Natural killer cell (primary cell): ENCODE measurements at regions not wholly inside any gene's neighbourhood (a gene's known extent, or its start where the extent isn't known, plus 50 kb on each side); places are given as distances from the start of the nearest gene placed in this dataset.

Experiments used
- ATAC-seq, 3 donors: fragments of 150-1000 bp in 2 of 3; fragments of 200-7000 bp in 1 of 3; cut with Tn5 transposase; 1 replicate in 1 of 3; 2 replicates in 2 of 3; pipeline ENCODE4 v1.10.0; 2021; ENCODE audit warnings: mild to moderate bottlenecking in 2 of 3, moderate library complexity in 2 of 3
- DNase-seq, 2 donors: peaks; one replicate each; pipeline versions ENCODE4 v3.0.0 to v3.0.0-alpha.2; 2013 to 2021; ENCODE audit warnings: mixed read lengths in 1 of 2
- H3K27ac ChIP-seq: one replicate; pipeline ENCODE4 v1.5.1; 2013; ENCODE audit warnings: mild to moderate bottlenecking, low read length
- H3K27me3 ChIP-seq: one replicate; pipeline ENCODE4 v1.6.1; 2013; ENCODE audit warnings: low read length; ENCODE audit not compliant: control insufficient read depth, insufficient read depth
- H3K36me3 ChIP-seq: one replicate; pipeline ENCODE4 v1.6.1; 2013; ENCODE audit warnings: low read length; ENCODE audit not compliant: control insufficient read depth, insufficient read depth
- H3K4me1 ChIP-seq: one replicate; pipeline ENCODE4 v1.6.1; 2013; ENCODE audit warnings: low read length; ENCODE audit not compliant: control insufficient read depth, insufficient read depth
- H3K4me3 ChIP-seq: one replicate; pipeline ENCODE4 v1.5.1; 2013; ENCODE audit warnings: low read length
- H3K9me3 ChIP-seq: one replicate; pipeline ENCODE4 v1.6.1; 2013; ENCODE audit warnings: low read length; ENCODE audit not compliant: control insufficient read depth, insufficient read depth
- H3K27ac Mint-ChIP-seq, 2 donors: one replicate each; pipeline ENCODE4 v1.8.0; 2022; ENCODE audit warnings: mild to moderate bottlenecking in 2 of 2, mixed read lengths in 2 of 2, moderate library complexity in 1 of 2
- H3K27me3 Mint-ChIP-seq, 2 donors: one replicate each; pipeline ENCODE4 v1.8.0; 2022; ENCODE audit warnings: low read depth in 2 of 2, mixed read lengths in 2 of 2
- H3K36me3 Mint-ChIP-seq: one replicate; pipeline ENCODE4 v1.8.0; 2022; ENCODE audit warnings: mixed read lengths
- H3K4me1 Mint-ChIP-seq, 2 donors: one replicate each; pipeline ENCODE4 v1.8.0; 2022; ENCODE audit warnings: mixed read lengths in 2 of 2
- H3K4me3 Mint-ChIP-seq: one replicate; pipeline ENCODE4 v1.8.0; 2022; ENCODE audit warnings: mild to moderate bottlenecking, moderate library complexity, mixed read lengths
- H3K9me3 Mint-ChIP-seq, 2 donors: one replicate each; pipeline ENCODE4 v1.8.0; 2022; ENCODE audit warnings: mixed read lengths in 2 of 2
- CTCF ChIP-seq: fragments of 200-600 bp; IDR thresholded peaks from one replicate; pipeline ENCODE4 v1.8.0; 2022; ENCODE audit warnings: antibody characterized with exemption
- WGBS: methylation state at CpG from one replicate; pipeline ENCODE4 v1.1.7; 2013; ENCODE audit warnings: missing lambda C conversion rate; ENCODE audit not compliant: insufficient coverage; 5-methylcytosine and 5-hydroxymethylcytosine counted together
- intact Hi-C: fragments of 100-400 bp; cut with micrococcal nuclease; formaldehyde crosslinking; loops from one replicate; pipeline ENCODE4 v1.14.2; 2022

GRCh38 chr9:111222757-111223156, 107.3 kb downstream of the OR2K2 start:
- Mint-ChIP-seq H3K9me3 (no peaks in the 10 kb centered on the region), H3K4me1 (no peaks in the 10 kb centered on the region), H3K4me3 (no peak overlapping the region), H3K27me3 (no peaks in the 10 kb centered on the region), H3K36me3 (no peaks in the 10 kb centered on the region), H3K27ac (no peak overlapping the region)
- ATAC-seq (no peak), DNase-seq (no peak)
- no peaks in the 10 kb centered on the region for H3K4me1 ChIP-seq
- H3K27me3 ChIP-seq: no peaks in the 10 kb centered on the region
- no peaks in the 10 kb centered on the region for H3K9me3 ChIP-seq
- no peak overlapping the region for H3K27ac ChIP-seq
- no peaks in the 10 kb centered on the region for H3K36me3 ChIP-seq
- no peak for TF ChIP-seq CTCF
- no peak overlapping the region for H3K4me3 ChIP-seq
- intact Hi-C loops: no loop called here
- 89% methylated on average over 1 of the region's 1 CpG for WGBS

GRCh38 chr9:111212874-111213273, 117.2 kb downstream of the OR2K2 start:
- Mint-ChIP-seq H3K9me3 (peaks cover 0 to 5% of the 10 kb centered on the region in 2 donors), H3K4me1 (no peaks in the 10 kb centered on the region), H3K4me3 (no peak overlapping the region), H3K36me3 (no peaks in the 10 kb centered on the region), H3K27me3 (peaks cover 0 to 3% of the 10 kb centered on the region in 2 donors), H3K27ac (no peak overlapping the region)
- H3K9me3 ChIP-seq: no peaks in the 10 kb centered on the region
- H3K27ac ChIP-seq: no peak overlapping the region
- TF ChIP-seq CTCF: no peak
- H3K4me1 ChIP-seq: no peaks in the 10 kb centered on the region
- H3K27me3 ChIP-seq: no peaks in the 10 kb centered on the region
- WGBS: 94% methylated on average over 5 of the region's 6 CpGs
- intact Hi-C loops: no loop called here
- H3K4me3 ChIP-seq: no peak overlapping the region
- ATAC-seq (no peak), DNase-seq (no peak)
- H3K36me3 ChIP-seq: no peaks in the 10 kb centered on the region

GRCh38 chr9:111198936-111199335, 131.1 kb downstream of the OR2K2 start:
- DNase-seq (no peak), ATAC-seq (no peak)
- Histone ChIP-seq H3K4me1 (no peaks in the 10 kb centered on the region), H3K36me3 (no peaks in the 10 kb centered on the region), H3K4me3 (no peak overlapping the region), H3K9me3 (no peaks in the 10 kb centered on the region), H3K27me3 (no peaks in the 10 kb centered on the region), H3K27ac (no peak overlapping the region)
- no peak overlapping the region for H3K27ac Mint-ChIP-seq
- intact Hi-C loops: loop anchor here (10.0 kb wide), 1 partner anchor 56 kb away; no protein-coding TSS in a partner anchor
- peaks cover 0 to 4% of the 10 kb centered on the region in 2 donors for H3K27me3 Mint-ChIP-seq
- no peaks in the 10 kb centered on the region for H3K4me1 Mint-ChIP-seq
- peaks cover 13 to 16% of the 10 kb centered on the region in 2 donors for H3K9me3 Mint-ChIP-seq
- no peak overlapping the region for H3K4me3 Mint-ChIP-seq
- H3K36me3 Mint-ChIP-seq: peaks cover 13% of the 10 kb centered on the region
- TF ChIP-seq CTCF: no peak

- Histone ChIP-seq H3K27me3 (no peaks in the 10 kb centered on the region), H3K27ac (no peak overlapping the region), H3K36me3 (no peaks in the 10 kb centered on the region), H3K4me1 (no peaks in the 10 kb centered on the region), H3K9me3 (no peaks in the 10 kb centered on the region), H3K4me3 (no peak overlapping the region)
- Mint-ChIP-seq H3K4me1 (no peaks in the 10 kb centered on the region), H3K36me3 (peaks cover 7% of the 10 kb centered on the region), H3K9me3 (peaks cover 7 to 11% of the 10 kb centered on the region in 2 donors), H3K27me3 (peaks cover 0 to 4% of the 10 kb centered on the region in 2 donors), H3K27ac (no peak overlapping the region), H3K4me3 (no peak overlapping the region)
- intact Hi-C loops: loop anchor here (10.0 kb wide), 1 partner anchor 58 kb away; no protein-coding TSS in a partner anchor
- DNase-seq (no peak), ATAC-seq (no peak)
- TF ChIP-seq CTCF: no peak
Measured at GRCh38 chr9:111197256-111197655, 132.8 kb downstream of the OR2K2 start.
